H1 (cell line): ENCODE measurements at regions not wholly inside any gene's neighbourhood (a gene's known extent, or its start where the extent isn't known, plus 50 kb on each side); places are given as distances from the start of the nearest gene placed in this dataset.

Experiments
- CTCF ChIA-PET: fragments of 300-600 bp; sonication (Branson Sonifier 250); formaldehyde crosslinking; loops from one replicate; lab custom pipeline; 2021; ENCODE audit not compliant: partially characterized antibody; lab: Charles Lee
- POLR2A ChIA-PET: fragments of 300-600 bp; sonication (Branson Sonifier 250); formaldehyde crosslinking; loops from one replicate; lab custom pipeline; 2021; ENCODE audit warnings: inconsistent platforms; ENCODE audit not compliant: partially characterized antibody; lab: Charles Lee
- DNase-seq, 2 experiments: peaks; one replicate each; pipeline versions ENCODE4 v3.0.0 to v3.0.0-alpha.2; 2010 to 2022; ENCODE audit warnings: low spot score in 2 of 2, low read depth in 1 of 2, mixed read lengths in 1 of 2
- FAIRE-seq: peaks from 2 replicates; lab custom pipeline; 2011; peaks lifted over from hg19 to GRCh38; lab: Jason Lieb, UNC
- H2AFZ ChIP-seq: 2 replicates; pipeline ENCODE4 v1.8.1; 2012; ENCODE audit warnings: low read length, inconsistent platforms
- H2AK5ac ChIP-seq: 2 replicates; pipeline ENCODE4 v1.6.1; 2013; ENCODE audit warnings: low read depth, low read length
- H2BK120ac ChIP-seq: replicated peaks from 2 replicates; pipeline ENCODE3; 2013; ENCODE audit warnings: low read depth, low read length, inconsistent platforms
- H2BK12ac ChIP-seq: 2 replicates; pipeline ENCODE4 v1.6.1; 2013; ENCODE audit warnings: low read depth, low read length
- H2BK15ac ChIP-seq: 2 replicates; pipeline ENCODE4 v1.6.1; 2013; ENCODE audit warnings: low read length
- H2BK20ac ChIP-seq: 2 replicates; pipeline ENCODE4 v1.6.1; 2013; ENCODE audit warnings: low read length
- H2BK5ac ChIP-seq: 2 replicates; pipeline ENCODE4 v1.6.1; 2013; ENCODE audit warnings: low read depth, low read length
- H3K14ac ChIP-seq: 2 replicates; pipeline ENCODE4 v1.6.1; 2013; ENCODE audit warnings: inconsistent platforms; ENCODE audit not compliant: insufficient read length
- H3K18ac ChIP-seq: 2 replicates; pipeline ENCODE4 v1.6.1; 2013; ENCODE audit warnings: low read length; ENCODE audit errors: extremely low read depth
- H3K23ac ChIP-seq: 2 replicates; pipeline ENCODE4 v1.6.1; 2013; ENCODE audit warnings: inconsistent platforms; ENCODE audit not compliant: insufficient read length
- H3K23me2 ChIP-seq: 2 replicates; pipeline ENCODE4 v1.6.1; 2013; ENCODE audit warnings: low read depth, low read length
- H3K27ac ChIP-seq: 2 replicates; pipeline ENCODE4 v1.6.1; 2011; ENCODE audit warnings: low read depth, low read length, inconsistent platforms
- H3K27me3 ChIP-seq, 4 experiments: replicated peaks in 1 of 4; 1 replicate in 1 of 4; 2 replicates in 3 of 4; pipeline versions ENCODE4 v1.6.1 to v1.8.1; 2011 to 2013; ENCODE audit warnings: low read length in 3 of 4, mild to moderate bottlenecking in 3 of 4, inconsistent platforms in 2 of 4, mixed read lengths in 2 of 4, moderate library complexity in 1 of 4; ENCODE audit not compliant: control insufficient read depth in 3 of 4, insufficient read depth in 3 of 4; ENCODE audit errors: extremely low read depth in 1 of 4
- H3K36me3 ChIP-seq, 4 experiments: 2 replicates each; pipeline versions ENCODE4 v1.6.1 to v1.8.1; 2011 to 2013; ENCODE audit warnings: mild to moderate bottlenecking in 4 of 4, low read length in 3 of 4, moderate library complexity in 2 of 4, control low read depth in 1 of 4, inconsistent platforms in 1 of 4; ENCODE audit not compliant: insufficient read depth in 4 of 4, control insufficient read depth in 2 of 4
- H3K4ac ChIP-seq: replicated peaks from 2 replicates; pipeline ENCODE3; 2013; ENCODE audit warnings: low read length, low read depth, mixed read lengths, inconsistent platforms; ENCODE audit not compliant: insufficient read length
- H3K4me1 ChIP-seq, 4 experiments: replicated peaks in 1 of 4; 1 replicate in 1 of 4; 2 replicates in 3 of 4; pipeline versions ENCODE4 v1.6.1 to v1.8.1; 2011 to 2013; ENCODE audit warnings: low read length in 3 of 4, inconsistent platforms in 2 of 4, mixed read lengths in 1 of 4; ENCODE audit not compliant: insufficient read depth in 4 of 4, control insufficient read depth in 3 of 4
- H3K4me2 ChIP-seq, 2 experiments: 2 replicates each; pipeline versions ENCODE4 v1.6.1 to v1.8.1; 2011 to 2013; ENCODE audit warnings: low read depth in 2 of 2, low read length in 2 of 2, control low read depth in 1 of 2, inconsistent platforms in 1 of 2, mild to moderate bottlenecking in 1 of 2; ENCODE audit not compliant: insufficient read depth in 1 of 2
- H3K4me3 ChIP-seq, 4 experiments: fragments of 200-600, 300-600 bp in 1 of 4; sonication (generic), shearing (Covaris generic), sonication (Bioruptor Twin) in 1 of 4; 2 replicates each; pipeline versions ENCODE4 v1.5.1 to v1.8.1; 2011 to 2016; ENCODE audit warnings: low read length in 4 of 4, low read depth in 3 of 4, control low read depth in 2 of 4, inconsistent platforms in 2 of 4, mild to moderate bottlenecking in 2 of 4, mixed read lengths in 1 of 4, moderate library complexity in 1 of 4; ENCODE audit not compliant: insufficient read depth in 2 of 4; ENCODE audit errors: extremely low read depth in 1 of 4
- H3K56ac ChIP-seq: replicated peaks from 2 replicates; pipeline ENCODE3; 2013; ENCODE audit warnings: low read depth, mild to moderate bottlenecking, mixed read lengths, low read length, inconsistent platforms; ENCODE audit not compliant: insufficient read length
- H3K79me1 ChIP-seq: 2 replicates; pipeline ENCODE4 v1.6.1; 2013; ENCODE audit warnings: low read depth, low read length, control low read depth
- H3K79me2 ChIP-seq, 2 experiments: 2 replicates each; pipeline versions ENCODE4 v1.6.1 to v1.8.1; 2012 to 2013; ENCODE audit warnings: low read length in 2 of 2, mild to moderate bottlenecking in 2 of 2, inconsistent platforms in 1 of 2; ENCODE audit not compliant: insufficient read depth in 2 of 2, control insufficient read depth in 1 of 2
- H3K9ac ChIP-seq, 4 experiments: replicated peaks in 1 of 4; 1 replicate in 1 of 4; 2 replicates in 3 of 4; pipeline versions ENCODE4 v1.6.1 to v1.8.1; 2011 to 2013; ENCODE audit warnings: low read depth in 3 of 4, low read length in 3 of 4, control low read depth in 2 of 4, mild to moderate bottlenecking in 2 of 4, moderate library complexity in 2 of 4, inconsistent platforms in 1 of 4; ENCODE audit errors: extremely low read depth in 1 of 4
- H3K9me3 ChIP-seq, 2 experiments: 2 replicates each; pipeline versions ENCODE4 v1.6.1 to v1.8.1; 2012 to 2013; ENCODE audit warnings: mild to moderate bottlenecking in 2 of 2, moderate library complexity in 2 of 2, control low read depth in 1 of 2, inconsistent platforms in 1 of 2, low read depth in 1 of 2, low read length in 1 of 2, mixed read lengths in 1 of 2; ENCODE audit not compliant: insufficient read depth in 2 of 2
- H4K20me1 ChIP-seq, 2 experiments: replicated peaks in 1 of 2; 2 replicates each; pipeline versions ENCODE3 to v1.8.1; 2011 to 2013; ENCODE audit warnings: inconsistent platforms in 2 of 2, low read length in 2 of 2, mild to moderate bottlenecking in 1 of 2; ENCODE audit not compliant: insufficient read depth in 2 of 2, control insufficient read depth in 1 of 2
- H4K5ac ChIP-seq: 2 replicates; pipeline ENCODE4 v1.6.1; 2013; ENCODE audit warnings: low read length, low read depth, mixed read lengths, inconsistent platforms; ENCODE audit not compliant: insufficient read length
- H4K8ac ChIP-seq: 2 replicates; pipeline ENCODE4 v1.8.0; 2013; ENCODE audit warnings: mild to moderate bottlenecking, moderate library complexity, low read length, inconsistent platforms; ENCODE audit not compliant: insufficient read depth; ENCODE audit errors: extremely low read depth
- H4K91ac ChIP-seq: replicated peaks from 2 replicates; pipeline ENCODE3; 2013; ENCODE audit warnings: low read length, mixed read lengths, inconsistent platforms; ENCODE audit not compliant: insufficient read length
- BCL11A ChIP-seq, 2 experiments: IDR thresholded peaks; one replicate each; pipeline ENCODE4 v1.6.1; 2011; ENCODE audit warnings: low read depth in 2 of 2, low read length in 2 of 2, mild to moderate bottlenecking in 2 of 2
- CEBPB ChIP-seq: IDR thresholded peaks from 2 replicates; pipeline ENCODE4 v1.6.1; 2012; ENCODE audit warnings: low read depth, low read length
- EZH2 ChIP-seq: fragments of 200-600 bp; sonication (generic); IDR thresholded peaks from 2 replicates; pipeline ENCODE4 v1.7.1; 2012; ENCODE audit warnings: low read depth, mild to moderate bottlenecking, moderate library complexity, low read length, inconsistent platforms; ENCODE audit not compliant: severe bottlenecking
- SAP30 ChIP-seq: fragments of 300-600 bp; sonication (generic); IDR thresholded peaks from 2 replicates; pipeline ENCODE4 v1.7.1; 2012; ENCODE audit warnings: low read length, moderate library complexity, mild to moderate bottlenecking, inconsistent platforms; ENCODE audit not compliant: insufficient read depth, insufficient replicate concordance
- SP1 ChIP-seq: IDR thresholded peaks from 2 replicates; pipeline ENCODE4 v1.6.1; 2011; ENCODE audit warnings: low read depth, low read length
- SRF ChIP-seq: IDR thresholded peaks from 2 replicates; pipeline ENCODE4 v1.6.1; 2011; ENCODE audit warnings: mild to moderate bottlenecking, low read depth, low read length, moderate library complexity
- TCF12 ChIP-seq: IDR thresholded peaks from 2 replicates; pipeline ENCODE4 v1.6.1; 2011; ENCODE audit warnings: low read depth, mild to moderate bottlenecking, low read length
- WGBS, 2 experiments: shearing (Covaris generic) in 1 of 2; methylation state at CpG; one replicate each; pipeline versions ENCODE4 v1.1.6 to v1.1.7; 2013 to 2015; ENCODE audit warnings: low lambda C conversion rate in 2 of 2, mixed read lengths in 2 of 2, inconsistent platforms in 1 of 2, low coverage in 1 of 2, missing lambda C conversion rate in 1 of 2; ENCODE audit not compliant: insufficient replicate concordance in 2 of 2, insufficient coverage in 1 of 2, insufficient read length in 1 of 2; ENCODE audit errors: extremely low coverage in 1 of 2, missing lambda C conversion rate in 1 of 2; 5-methylcytosine and 5-hydroxymethylcytosine counted together
- TF ChIP-seq, protein P1 (sequence below): IDR thresholded peaks from 2 replicates; pipeline ENCODE4 v1.6.1; 2011; ENCODE audit warnings: low read length, improper control_type of control experiment

DNA sequence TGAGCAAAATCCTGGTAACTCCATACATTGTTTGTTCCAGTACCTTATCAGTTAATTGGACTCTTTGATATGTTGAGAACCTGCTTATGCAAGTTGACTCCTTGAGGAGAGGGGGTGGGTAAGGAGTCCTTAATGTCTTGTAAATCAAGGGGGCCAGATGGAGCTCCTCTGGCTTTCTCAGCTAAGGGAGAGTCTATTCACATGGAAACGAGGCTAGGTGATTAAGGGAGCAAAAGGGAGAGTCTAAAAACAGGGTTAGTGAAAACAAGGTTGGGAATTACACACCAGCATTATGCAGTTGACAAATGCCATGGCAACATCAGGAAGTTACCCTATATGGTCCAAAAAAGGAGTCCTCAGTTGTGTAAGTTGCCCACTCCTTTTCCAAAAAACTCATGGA lies 372.8 kb upstream of the HSFY2 start:
- TF ChIP-seq TCF12 = 0 out of 2 replicates have a peak, but pooled peaks have one; percentile 29
- no peak for TF ChIP-seq EZH2
- TF ChIP-seq, protein P1, sequence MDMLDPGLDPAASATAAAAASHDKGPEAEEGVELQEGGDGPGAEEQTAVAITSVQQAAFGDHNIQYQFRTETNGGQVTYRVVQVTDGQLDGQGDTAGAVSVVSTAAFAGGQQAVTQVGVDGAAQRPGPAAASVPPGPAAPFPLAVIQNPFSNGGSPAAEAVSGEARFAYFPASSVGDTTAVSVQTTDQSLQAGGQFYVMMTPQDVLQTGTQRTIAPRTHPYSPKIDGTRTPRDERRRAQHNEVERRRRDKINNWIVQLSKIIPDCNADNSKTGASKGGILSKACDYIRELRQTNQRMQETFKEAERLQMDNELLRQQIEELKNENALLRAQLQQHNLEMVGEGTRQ = no peak
- no peak for TF ChIP-seq SAP30
- TF ChIP-seq BCL11A (IDR thresholded peaks at IDR 0.05; ENCODE audit: low read depth in 2 of 2, low read length in 2 of 2) = no peak
- 0 out of 2 replicates have a peak, but pooled peaks have one; percentile 20 for TF ChIP-seq SRF
- TF ChIP-seq CEBPB = no peak
- peak; percentile 57 for TF ChIP-seq SP1
- Histone ChIP-seq H3K4ac (no peak overlapping the region), H3K27ac (peak overlapping the region; percentile 70; the same call in 1 of the 2 replicates), H2BK5ac (no peak overlapping the region; the same call in 1 of the 2 replicates), H4K91ac (no peak overlapping the region), H3K4me2 (peak overlapping the region; percentile 7 to 36; a peak in 2 of 4 replicates), H4K5ac (peak overlapping the region; percentile 25), H3K79me1 (no peaks in the 10 kb centered on the region), H2AFZ (no peak overlapping the region), H3K79me2 (no peaks in the 10 kb centered on the region), H3K14ac (no peak overlapping the region), H3K9me3 (no peaks in the 10 kb centered on the region), H3K56ac (no peak overlapping the region), H4K8ac (no peak overlapping the region), H3K36me3 (no peaks in the 10 kb centered on the region), H3K27me3 (no peaks in the 10 kb centered on the region), H3K23ac (no peak overlapping the region), H2AK5ac (no peak overlapping the region), H2BK120ac (no peak overlapping the region), H3K18ac (no peak overlapping the region), H4K20me1 (no peaks in the 10 kb centered on the region), H3K23me2 (no peaks in the 10 kb centered on the region), H3K4me3 (peak overlapping the region in 1 of 4 experiments; percentile 34; a peak in 1 of 8 replicates), H2BK20ac (no peak overlapping the region), H2BK12ac (no peak overlapping the region), H3K4me1 (peaks cover 0 to 12% (median 7%) of the 10 kb centered on the region in 4 experiments; a peak in 3 of 7 replicates), H3K9ac (no peak overlapping the region), H2BK15ac (no peak overlapping the region)
- ChIA-PET CTCF (no interaction called here), POLR2A (interaction anchor here (1.7 kb wide), 1 partner anchor 70 kb away, joined by 5 read pairs; no protein-coding TSS in a partner anchor)
- peak; percentile 98 for FAIRE-seq
- 0% methylated on average over 1 of the region's 1 CpG; no CpG with 5 or more reads in 1 of the 2 experiments for WGBS, 2 experiments
- peak in 1 of 2 experiments; percentile 23 for DNase-seq
